Endothelial cell of umbilical vein (primary cell): ENCODE measurements at regions not wholly inside any gene's neighbourhood (a gene's known extent, or its start where the extent isn't known, plus 50 kb on each side); places are given as distances from the start of the nearest gene placed in this dataset.

Source experiments
- BruUV-seq: library from RNA; stranded (reverse); fragments of 400-500 nt; replicated peaks from 2 replicates; lab custom pipeline; 2021; lab: Mats Ljungman, UMichigan
- CTCF ChIA-PET: fragments of 300-600, 350-600 bp; sonication (Branson Sonifier 250); formaldehyde crosslinking; loops from one replicate; lab custom pipeline; 2021; ENCODE audit warnings: antibody characterized with exemption, inconsistent platforms; lab: Charles Lee
- POLR2A ChIA-PET: fragments of 300-600, 350-600 bp; sonication (Branson Sonifier 250); formaldehyde crosslinking; loops from one replicate; lab custom pipeline; 2021; ENCODE audit warnings: antibody characterized with exemption, inconsistent platforms; lab: Charles Lee
- DNase-seq: peaks from one replicate; pipeline ENCODE4 v3.0.0-alpha.2; 2011; ENCODE audit warnings: low read depth, low spot score
- FAIRE-seq: peaks from 2 replicates; lab custom pipeline; 2011; peaks lifted over from hg19 to GRCh38; lab: Jason Lieb, UNC
- H2AFZ ChIP-seq: 2 replicates; pipeline ENCODE4 v1.6.0; 2012; ENCODE audit warnings: low read depth, low read length, control low read depth, inconsistent platforms
- H3K27ac ChIP-seq: 2 replicates; pipeline ENCODE4 v1.5.1; 2011; ENCODE audit warnings: low read depth, mild to moderate bottlenecking, control low read depth, low read length, moderate library complexity; ENCODE audit not compliant: insufficient read depth
- H3K27me3 ChIP-seq, 2 experiments: 2 replicates each; pipeline versions ENCODE4 v1.6.0 to v1.6.1; 2011; ENCODE audit warnings: low read length in 2 of 2, mixed read lengths in 1 of 2; ENCODE audit not compliant: control insufficient read depth in 2 of 2, insufficient read depth in 2 of 2
- H3K36me3 ChIP-seq, 2 experiments: 2 replicates in 1 of 2; 3 replicates in 1 of 2; pipeline ENCODE4 v1.5.1; 2011; ENCODE audit warnings: low read length in 2 of 2, mild to moderate bottlenecking in 1 of 2, moderate library complexity in 1 of 2; ENCODE audit not compliant: control insufficient read depth in 2 of 2, insufficient read depth in 2 of 2; ENCODE audit errors: extremely low read depth in 1 of 2
- H3K4me1 ChIP-seq: 3 replicates; pipeline ENCODE4 v1.5.1; 2011; ENCODE audit warnings: mild to moderate bottlenecking, low read length; ENCODE audit not compliant: control insufficient read depth, insufficient read depth; ENCODE audit errors: extremely low read depth
- H3K4me2 ChIP-seq: 2 replicates; pipeline ENCODE4 v1.6.1; 2011; ENCODE audit warnings: low read length, control low read depth, mixed read lengths; ENCODE audit not compliant: insufficient read depth
- H3K4me3 ChIP-seq, 3 experiments: fragments of 200-600 bp in 1 of 3; sonication (generic), shearing (Covaris generic) in 1 of 3; replicated peaks in 1 of 3; 2 replicates each; pipeline ENCODE4 v1.5.1; 2011 to 2016; ENCODE audit warnings: control low read depth in 3 of 3, low read length in 3 of 3, mild to moderate bottlenecking in 2 of 3, inconsistent platforms in 1 of 3, low read depth in 1 of 3, moderate library complexity in 1 of 3; ENCODE audit not compliant: insufficient read depth in 1 of 3
- H3K79me2 ChIP-seq: 2 replicates; pipeline ENCODE4 v1.6.0; 2012; ENCODE audit warnings: low read length, inconsistent platforms; ENCODE audit not compliant: control insufficient read depth, insufficient read depth
- H3K9ac ChIP-seq: replicated peaks from 2 replicates; pipeline ENCODE3; 2011; ENCODE audit warnings: low read length, control low read depth; ENCODE audit not compliant: insufficient read depth; ENCODE audit errors: extremely low read depth
- H3K9me1 ChIP-seq: replicated peaks from 3 replicates; pipeline ENCODE4 v1.6.0; 2011; ENCODE audit warnings: mild to moderate bottlenecking, low read length; ENCODE audit not compliant: control insufficient read depth, insufficient read depth; ENCODE audit errors: extremely low read depth
- H3K9me3 ChIP-seq: replicated peaks from 2 replicates; pipeline ENCODE4 v1.5.1; 2012; ENCODE audit warnings: low read length, inconsistent platforms; ENCODE audit not compliant: control insufficient read depth, insufficient read depth
- H4K20me1 ChIP-seq: replicated peaks from 2 replicates; pipeline ENCODE3; 2011; ENCODE audit warnings: mild to moderate bottlenecking, low read length; ENCODE audit not compliant: control insufficient read depth, insufficient read depth; ENCODE audit errors: extremely low read depth
- EZH2 ChIP-seq: IDR thresholded peaks from 2 replicates; pipeline ENCODE4 v1.6.1; 2012; ENCODE audit warnings: borderline replicate concordance, low read depth, mild to moderate bottlenecking, moderate library complexity, low read length, inconsistent platforms; ENCODE audit not compliant: severe bottlenecking
- FOS ChIP-seq: IDR thresholded peaks from 2 replicates; pipeline ENCODE4 v1.6.1; 2011; ENCODE audit warnings: mild to moderate bottlenecking, low read length, moderate library complexity, borderline replicate concordance; ENCODE audit not compliant: insufficient read depth
- GATA2 ChIP-seq: IDR thresholded peaks from 2 replicates; pipeline ENCODE4 v1.7.0; 2011; ENCODE audit warnings: low read depth, mild to moderate bottlenecking, moderate library complexity, mixed read lengths, low read length; ENCODE audit not compliant: insufficient read length, insufficient read depth
- JUN ChIP-seq: IDR thresholded peaks from 2 replicates; pipeline ENCODE4 v1.6.1; 2011; ENCODE audit warnings: borderline replicate concordance, low read depth; ENCODE audit not compliant: insufficient read length, insufficient read depth
- MYC ChIP-seq: IDR thresholded peaks from one replicate; pipeline ENCODE4 v1.6.1; 2011; ENCODE audit warnings: mild to moderate bottlenecking, low read depth, low read length
- POLR2A ChIP-seq: IDR thresholded peaks from 2 replicates; pipeline ENCODE4 v1.6.1; 2012; ENCODE audit warnings: low read depth, mild to moderate bottlenecking, control low read depth, low read length
- POLR2AphosphoS5 ChIP-seq: IDR thresholded peaks from 2 replicates; pipeline ENCODE4 v1.6.1; 2012; ENCODE audit warnings: low read depth, mild to moderate bottlenecking, control low read depth, low read length, moderate library complexity; ENCODE audit not compliant: insufficient read depth
- dilution Hi-C: fragments of 300-500 bp; cut with MboI; formaldehyde crosslinking; loops from one replicate; pipeline ENCODE4 v1.15.0; 2019; ENCODE audit warnings: low sequenced_read_pairs; ENCODE audit not compliant: extremely low pct_ligation_motif_present
- intact Hi-C: fragments of 100-400 bp; cut with micrococcal nuclease; formaldehyde crosslinking; loops from one replicate; pipeline ENCODE4 v1.10.0; 2022
- TF ChIP-seq, protein P1 (sequence below): IDR thresholded peaks from 2 replicates; pipeline ENCODE4 v1.6.1; 2011; ENCODE audit not compliant: insufficient read depth, insufficient read length
- TF ChIP-seq, protein P2 (sequence below), 2 donors: IDR thresholded peaks; 1 replicate in 1 of 2; 2 replicates in 1 of 2; pipeline ENCODE4 v1.5.1; 2011; ENCODE audit warnings: low read length in 2 of 2, mild to moderate bottlenecking in 2 of 2, moderate library complexity in 2 of 2, control low read depth in 1 of 2, inconsistent platforms in 1 of 2, low read depth in 1 of 2; ENCODE audit not compliant: insufficient read depth in 1 of 2; ENCODE audit errors: extremely low read depth in 1 of 2

DNA sequence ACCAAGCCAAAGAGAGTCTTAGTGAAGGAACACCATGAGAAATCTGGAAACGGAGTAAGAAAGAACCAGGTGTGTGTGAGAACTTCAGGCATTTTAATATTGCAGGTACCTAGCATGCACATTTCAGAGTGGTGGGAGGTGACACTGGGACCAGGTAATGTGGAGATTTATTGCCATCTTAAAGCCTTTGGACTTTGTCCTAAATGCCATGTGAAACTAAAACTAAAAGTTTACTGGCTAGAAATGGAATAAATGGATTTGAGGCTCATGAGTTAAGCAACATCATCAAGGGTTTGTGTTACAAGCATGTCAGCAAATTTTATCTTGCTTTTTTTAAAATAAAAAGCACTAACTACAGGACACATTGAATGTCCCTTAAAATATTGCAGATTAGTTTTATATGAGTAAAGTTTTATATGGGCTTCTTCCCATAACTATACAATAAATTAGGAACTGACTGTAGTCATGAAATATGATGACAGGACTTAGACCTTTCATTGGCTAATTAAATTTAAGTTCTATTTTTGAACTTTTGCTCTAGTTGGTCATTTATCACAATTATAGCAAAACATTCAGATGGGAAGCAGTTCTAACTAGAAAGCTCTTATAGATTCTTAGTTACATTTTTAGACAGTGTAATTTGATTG, 721.1 kb upstream of the NOVA1 start:
- Histone ChIP-seq H3K4me1 (no peaks in the 10 kb centered on the region), H4K20me1 (no peaks in the 10 kb centered on the region), H3K79me2 (no peaks in the 10 kb centered on the region), H3K9me3 (no peaks in the 10 kb centered on the region), H3K4me2 (no peak overlapping the region), H3K9me1 (no peaks in the 10 kb centered on the region), H3K27ac (no peak overlapping the region), H2AFZ (no peak overlapping the region), H3K9ac (no peak overlapping the region), H3K27me3 (no peaks in the 10 kb centered on the region), H3K36me3 (no peaks in the 10 kb centered on the region), H3K4me3 (no peak overlapping the region)
- POLR2A ChIA-PET, result no interaction called here
- intact Hi-C loops, result no loop called here
- no peak for DNase-seq
- CTCF ChIA-PET, result no interaction called here
- FAIRE-seq, result no peak
- BruUV-seq, result no TSS peak
- no peak for TF ChIP-seq POLR2AphosphoS5
- TF ChIP-seq GATA2, result no peak
- TF ChIP-seq JUN, result no peak
- no peak for TF ChIP-seq EZH2
- TF ChIP-seq, protein P1, sequence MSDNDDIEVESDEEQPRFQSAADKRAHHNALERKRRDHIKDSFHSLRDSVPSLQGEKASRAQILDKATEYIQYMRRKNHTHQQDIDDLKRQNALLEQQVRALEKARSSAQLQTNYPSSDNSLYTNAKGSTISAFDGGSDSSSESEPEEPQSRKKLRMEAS, result no peak
- no peak for TF ChIP-seq POLR2A
- TF ChIP-seq FOS, result no peak
- no peak for TF ChIP-seq MYC
- TF ChIP-seq, protein P2, sequence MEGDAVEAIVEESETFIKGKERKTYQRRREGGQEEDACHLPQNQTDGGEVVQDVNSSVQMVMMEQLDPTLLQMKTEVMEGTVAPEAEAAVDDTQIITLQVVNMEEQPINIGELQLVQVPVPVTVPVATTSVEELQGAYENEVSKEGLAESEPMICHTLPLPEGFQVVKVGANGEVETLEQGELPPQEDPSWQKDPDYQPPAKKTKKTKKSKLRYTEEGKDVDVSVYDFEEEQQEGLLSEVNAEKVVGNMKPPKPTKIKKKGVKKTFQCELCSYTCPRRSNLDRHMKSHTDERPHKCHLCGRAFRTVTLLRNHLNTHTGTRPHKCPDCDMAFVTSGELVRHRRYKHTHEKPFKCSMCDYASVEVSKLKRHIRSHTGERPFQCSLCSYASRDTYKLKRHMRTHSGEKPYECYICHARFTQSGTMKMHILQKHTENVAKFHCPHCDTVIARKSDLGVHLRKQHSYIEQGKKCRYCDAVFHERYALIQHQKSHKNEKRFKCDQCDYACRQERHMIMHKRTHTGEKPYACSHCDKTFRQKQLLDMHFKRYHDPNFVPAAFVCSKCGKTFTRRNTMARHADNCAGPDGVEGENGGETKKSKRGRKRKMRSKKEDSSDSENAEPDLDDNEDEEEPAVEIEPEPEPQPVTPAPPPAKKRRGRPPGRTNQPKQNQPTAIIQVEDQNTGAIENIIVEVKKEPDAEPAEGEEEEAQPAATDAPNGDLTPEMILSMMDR (IDR thresholded peaks at IDR 0.05; ENCODE audit: extremely low read depth in 1 of 2, insufficient read depth in 1 of 2, low read depth in 1 of 2, low read length in 2 of 2), result no peak
- dilution Hi-C loops, result no loop called here
